ENCODE measurements at regions not wholly inside any gene's neighbourhood (a gene's known extent, or its start where the extent isn't known, plus 50 kb on each side); places are given as distances from the start of the nearest gene placed in this dataset.

DNA sequence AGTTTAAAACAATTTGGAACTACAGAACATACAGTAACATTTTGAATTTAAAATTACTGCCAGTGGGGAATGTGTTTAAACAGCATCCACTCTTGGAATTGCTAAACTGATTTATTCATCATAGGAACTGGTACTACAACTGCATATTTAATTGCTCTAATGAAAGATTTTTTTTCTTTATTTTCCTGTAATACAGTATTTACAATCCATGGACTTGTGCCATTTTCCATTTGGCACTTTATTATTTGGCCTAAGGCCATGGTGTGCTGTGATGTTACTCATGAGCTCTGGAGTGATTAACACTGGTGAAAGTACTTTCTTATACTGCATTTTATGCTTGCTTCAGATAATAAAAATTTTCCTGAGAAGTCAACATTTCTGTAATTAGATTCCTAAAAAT, 69.7 kb upstream of the NUDT6 start:
- Histone ChIP-seq H3K79me2 (ENCODE audit: insufficient read depth, low read length) (no peaks in the 10 kb centered on the region), H3K27me3 (ENCODE audit: control insufficient read depth in 2 of 2, insufficient read depth in 2 of 2, low read length in 2 of 2) (no peaks in the 10 kb centered on the region), H3K4me1 (ENCODE audit: control insufficient read depth in 1 of 2, insufficient read depth in 2 of 2, low read length in 2 of 2) (no peaks in the 10 kb centered on the region), H3K9ac (ENCODE audit: insufficient read depth, low read length, poor library complexity, severe bottlenecking) (no peak overlapping the region), H2AFZ (ENCODE audit: insufficient read depth, low read depth, low read length, poor library complexity, severe bottlenecking) (no peak overlapping the region), H3K4me2 (replicated peaks; ENCODE audit: extremely low read depth, low read length, poor library complexity, severe bottlenecking) (no peak overlapping the region), H3K36me3 (replicated peaks in 1 of 2; ENCODE audit: control insufficient read depth in 1 of 2, insufficient read depth in 2 of 2, low read length in 2 of 2) (peaks cover 0 to 33% of the 10 kb centered on the region in 2 donors), H3K27ac (ENCODE audit: low read depth in 1 of 2, low read length in 2 of 2) (no peak overlapping the region), H3K4me3 (replicated peaks in 1 of 3; ENCODE audit: low read depth in 2 of 3, low read length in 3 of 3) (no peak overlapping the region), H3K9me3 (replicated peaks in 1 of 2; ENCODE audit: control insufficient read depth in 1 of 2, insufficient read depth in 1 of 2, low read length in 2 of 2) (peaks cover 15 to 22% of the 10 kb centered on the region in 2 donors), H4K20me1 (ENCODE audit: insufficient read depth, low read length) (no peaks in the 10 kb centered on the region)
- Mint-ChIP-seq H3K4me3 (no peak overlapping the region), H3K9me3 (peaks cover 16 to 28% (median 24%) of the 10 kb centered on the region in 7 donors), H3K4me1 (no peaks in the 10 kb centered on the region), H3K27me3 (ENCODE audit: low read depth in 3 of 3) (peaks cover 0 to 2% (median 0%) of the 10 kb centered on the region in 3 donors), H3K36me3 (peaks cover 28 to 45% of the 10 kb centered on the region in 2 donors), H3K27ac (peak overlapping the region in 1 of 7 donors; percentile 2)
- TF ChIP-seq, protein P1, sequence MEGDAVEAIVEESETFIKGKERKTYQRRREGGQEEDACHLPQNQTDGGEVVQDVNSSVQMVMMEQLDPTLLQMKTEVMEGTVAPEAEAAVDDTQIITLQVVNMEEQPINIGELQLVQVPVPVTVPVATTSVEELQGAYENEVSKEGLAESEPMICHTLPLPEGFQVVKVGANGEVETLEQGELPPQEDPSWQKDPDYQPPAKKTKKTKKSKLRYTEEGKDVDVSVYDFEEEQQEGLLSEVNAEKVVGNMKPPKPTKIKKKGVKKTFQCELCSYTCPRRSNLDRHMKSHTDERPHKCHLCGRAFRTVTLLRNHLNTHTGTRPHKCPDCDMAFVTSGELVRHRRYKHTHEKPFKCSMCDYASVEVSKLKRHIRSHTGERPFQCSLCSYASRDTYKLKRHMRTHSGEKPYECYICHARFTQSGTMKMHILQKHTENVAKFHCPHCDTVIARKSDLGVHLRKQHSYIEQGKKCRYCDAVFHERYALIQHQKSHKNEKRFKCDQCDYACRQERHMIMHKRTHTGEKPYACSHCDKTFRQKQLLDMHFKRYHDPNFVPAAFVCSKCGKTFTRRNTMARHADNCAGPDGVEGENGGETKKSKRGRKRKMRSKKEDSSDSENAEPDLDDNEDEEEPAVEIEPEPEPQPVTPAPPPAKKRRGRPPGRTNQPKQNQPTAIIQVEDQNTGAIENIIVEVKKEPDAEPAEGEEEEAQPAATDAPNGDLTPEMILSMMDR (IDR thresholded peaks at IDR 0.05) = no peak
- intact Hi-C loops (cut with micrococcal nuclease) = no loop called here
- DNase-seq = no peak

DNA sequence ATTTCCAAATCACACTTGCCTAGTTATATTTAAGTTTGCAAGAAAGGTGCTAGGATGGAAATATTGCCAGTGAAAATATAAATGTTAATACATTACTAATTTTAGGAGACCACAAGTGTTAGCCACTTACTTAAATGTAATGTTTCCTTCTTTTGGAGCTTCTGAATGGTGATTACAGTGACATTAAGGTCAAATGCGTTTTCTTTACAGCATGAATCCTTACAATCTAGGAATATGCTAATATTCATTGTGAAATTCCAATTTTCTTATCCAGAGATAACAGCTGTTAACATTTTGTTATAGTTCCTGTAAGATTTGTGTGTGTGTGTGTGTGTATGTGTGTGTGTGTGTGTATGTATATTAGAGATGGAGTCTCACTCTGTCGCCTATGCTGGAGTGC, 70.2 kb upstream of the NUDT6 start:
- H3K27me3 Mint-ChIP-seq (ENCODE audit: low read depth in 3 of 3) = peaks cover 0 to 2% (median 0%) of the 10 kb centered on the region in 3 donors
- Histone ChIP-seq H3K27me3 (ENCODE audit: control insufficient read depth in 2 of 2, insufficient read depth in 2 of 2, low read length in 2 of 2) (no peaks in the 10 kb centered on the region), H2AFZ (ENCODE audit: insufficient read depth, low read depth, low read length, poor library complexity, severe bottlenecking) (no peak overlapping the region), H3K36me3 (replicated peaks in 1 of 2; ENCODE audit: control insufficient read depth in 1 of 2, insufficient read depth in 2 of 2, low read length in 2 of 2) (peaks cover 0 to 28% of the 10 kb centered on the region in 2 donors), H4K20me1 (ENCODE audit: insufficient read depth, low read length) (no peaks in the 10 kb centered on the region), H3K4me3 (replicated peaks in 1 of 3; ENCODE audit: low read depth in 2 of 3, low read length in 3 of 3) (no peak overlapping the region), H3K9me3 (replicated peaks in 1 of 2; ENCODE audit: control insufficient read depth in 1 of 2, insufficient read depth in 1 of 2, low read length in 2 of 2) (peaks cover 15 to 19% of the 10 kb centered on the region in 2 donors), H3K4me2 (replicated peaks; ENCODE audit: extremely low read depth, low read length, poor library complexity, severe bottlenecking) (no peak overlapping the region), H3K9ac (ENCODE audit: insufficient read depth, low read length, poor library complexity, severe bottlenecking) (no peak overlapping the region), H3K79me2 (ENCODE audit: insufficient read depth, low read length) (no peaks in the 10 kb centered on the region), H3K27ac (ENCODE audit: low read depth in 1 of 2, low read length in 2 of 2) (no peak overlapping the region), H3K4me1 (ENCODE audit: control insufficient read depth in 1 of 2, insufficient read depth in 2 of 2, low read length in 2 of 2) (no peaks in the 10 kb centered on the region)
- H3K4me3 Mint-ChIP-seq = no peak overlapping the region
- H3K27ac Mint-ChIP-seq = no peak overlapping the region
- intact Hi-C loops (cut with micrococcal nuclease) = no loop called here
- no peaks in the 10 kb centered on the region for H3K4me1 Mint-ChIP-seq
- WGBS (ENCODE audit: insufficient coverage) = no CpG with 5 or more reads among the region's 2 CpGs
- peaks cover 26 to 40% of the 10 kb centered on the region in 2 donors for H3K36me3 Mint-ChIP-seq
- peaks cover 12 to 24% (median 19%) of the 10 kb centered on the region in 7 donors for H3K9me3 Mint-ChIP-seq
- DNase-seq = no peak
- TF ChIP-seq, protein P1 (IDR thresholded peaks at IDR 0.05) = no peak
